IMR-90 (cell line): ENCODE measurements at regions not wholly inside any gene's neighbourhood (a gene's known extent, or its start where the extent isn't known, plus 50 kb on each side); places are given as distances from the start of the nearest gene placed in this dataset.

Experiments used
- ATAC-seq: fragments of 200-7000 bp; cut with Tn5 transposase; 2 replicates; pipeline ENCODE4 v1.9.1; 2020; ENCODE audit warnings: low read depth, mild to moderate bottlenecking, moderate library complexity
- BruUV-seq: library from RNA; stranded (reverse); fragments of 400-500 nt; replicated peaks from 2 replicates; lab custom pipeline; 2021; lab: Mats Ljungman, UMichigan
- CTCF ChIA-PET: fragments of 300-600 bp; formaldehyde crosslinking; extraction: SDS; loops from one replicate; lab custom pipeline; 2021; ENCODE audit warnings: antibody characterized with exemption; lab: Yijun Ruan, JAX
- POLR2A ChIA-PET: fragments of 300-600 bp; sonication (Branson Sonifier 250); formaldehyde crosslinking; loops from one replicate; lab custom pipeline; 2022; ENCODE audit warnings: antibody characterized with exemption; ENCODE audit not compliant: unreplicated experiment; lab: Charles Lee
- DNase-seq: peaks from one replicate; pipeline ENCODE4 v3.0.0; 2013
- H2AFZ ChIP-seq: replicated peaks from 2 replicates; pipeline ENCODE3; 2013; ENCODE audit warnings: low read length, mild to moderate bottlenecking; ENCODE audit not compliant: poor library complexity
- H2AK5ac ChIP-seq: 2 replicates; pipeline ENCODE4 v1.6.1; 2013; ENCODE audit warnings: low read depth, low read length, inconsistent platforms
- H2AK9ac ChIP-seq: replicated peaks from 2 replicates; pipeline ENCODE3; 2013; ENCODE audit warnings: mild to moderate bottlenecking, low read depth, low read length, moderate library complexity; ENCODE audit not compliant: poor library complexity
- H2BK120ac ChIP-seq: 2 replicates; pipeline ENCODE4 v1.6.1; 2013; ENCODE audit warnings: low read depth, low read length, inconsistent platforms
- H2BK15ac ChIP-seq: 3 replicates; pipeline ENCODE4 v1.6.1; 2013; ENCODE audit warnings: low read depth, low read length, inconsistent platforms
- H2BK20ac ChIP-seq: 2 replicates; pipeline ENCODE4 v1.6.1; 2013; ENCODE audit warnings: low read depth, mild to moderate bottlenecking, inconsistent platforms, low read length, moderate library complexity
- H2BK5ac ChIP-seq: 2 replicates; pipeline ENCODE4 v1.6.1; 2013; ENCODE audit warnings: mild to moderate bottlenecking, low read depth, low read length, inconsistent platforms; ENCODE audit not compliant: poor library complexity, severe bottlenecking
- H3K14ac ChIP-seq: replicated peaks from 2 replicates; pipeline ENCODE4 v1.6.1; 2013; ENCODE audit warnings: low read depth, low read length, inconsistent platforms
- H3K18ac ChIP-seq: 2 replicates; pipeline ENCODE4 v1.6.1; 2013; ENCODE audit warnings: low read depth, low read length, control low read depth
- H3K23ac ChIP-seq: 2 replicates; pipeline ENCODE4 v1.6.1; 2013; ENCODE audit warnings: low read depth, low read length, inconsistent platforms
- H3K27ac ChIP-seq: 2 replicates; pipeline ENCODE4 v1.5.1; 2013; ENCODE audit warnings: mild to moderate bottlenecking, control low read depth, low read length; ENCODE audit not compliant: insufficient read depth
- H3K27me3 ChIP-seq: 2 replicates; pipeline ENCODE4 v1.6.1; 2013; ENCODE audit warnings: low read length; ENCODE audit not compliant: control insufficient read depth, insufficient read depth
- H3K36me3 ChIP-seq: 2 replicates; pipeline ENCODE4 v1.6.1; 2013; ENCODE audit warnings: low read length, mixed read lengths; ENCODE audit not compliant: control insufficient read depth, insufficient read depth
- H3K4ac ChIP-seq: 2 replicates; pipeline ENCODE4 v1.6.1; 2013; ENCODE audit warnings: low read depth, low read length, inconsistent platforms
- H3K4me1 ChIP-seq: 2 replicates; pipeline ENCODE4 v1.6.1; 2013; ENCODE audit warnings: low read length, mixed read lengths; ENCODE audit not compliant: control insufficient read depth, insufficient read depth
- H3K4me2 ChIP-seq: 2 replicates; pipeline ENCODE4 v1.6.1; 2013; ENCODE audit warnings: low read depth, mild to moderate bottlenecking, control low read depth, low read length, moderate library complexity
- H3K4me3 ChIP-seq: 2 replicates; pipeline ENCODE4 v1.5.1; 2013; ENCODE audit warnings: low read depth, mild to moderate bottlenecking, control low read depth, low read length, moderate library complexity; ENCODE audit not compliant: insufficient read depth
- H3K56ac ChIP-seq: 2 replicates; pipeline ENCODE4 v1.6.1; 2013; ENCODE audit warnings: low read length, inconsistent platforms; ENCODE audit not compliant: insufficient read depth; ENCODE audit errors: extremely low read depth
- H3K79me1 ChIP-seq, 2 experiments: 2 replicates each; pipeline ENCODE4 v1.6.1; 2013; ENCODE audit warnings: low read length in 2 of 2, inconsistent platforms in 1 of 2, low read depth in 1 of 2
- H3K9ac ChIP-seq: 2 replicates; pipeline ENCODE4 v1.6.1; 2013; ENCODE audit warnings: low read depth, low read length, control low read depth
- H3K9me1 ChIP-seq: 2 replicates; pipeline ENCODE4 v1.6.1; 2013; ENCODE audit warnings: low read length, inconsistent platforms; ENCODE audit not compliant: insufficient read depth
- H3K9me3 ChIP-seq: 2 replicates; pipeline ENCODE4 v1.6.1; 2013; ENCODE audit warnings: low read length; ENCODE audit not compliant: control insufficient read depth, insufficient read depth
- H4K20me1 ChIP-seq: 2 replicates; pipeline ENCODE4 v1.6.1; 2013; ENCODE audit warnings: low read length, inconsistent platforms; ENCODE audit not compliant: insufficient read depth
- H4K5ac ChIP-seq: 2 replicates; pipeline ENCODE4 v1.6.1; 2013; ENCODE audit warnings: mild to moderate bottlenecking, low read depth, low read length, control low read depth
- H4K8ac ChIP-seq, 2 experiments: 2 replicates each; pipeline ENCODE4 v1.6.1; 2013; ENCODE audit warnings: low read depth in 2 of 2, low read length in 2 of 2, control low read depth in 1 of 2, inconsistent platforms in 1 of 2
- H4K91ac ChIP-seq: 2 replicates; pipeline ENCODE4 v1.6.1; 2013; ENCODE audit warnings: low read depth, low read length, inconsistent platforms; ENCODE audit not compliant: insufficient read depth
- BHLHE40 ChIP-seq: fragments of 150-350 bp; IDR thresholded peaks from 2 replicates; pipeline ENCODE4 v1.6.1; 2016; ENCODE audit warnings: mild to moderate bottlenecking, low read depth, low read length
- CEBPB ChIP-seq: IDR thresholded peaks from 2 replicates; pipeline ENCODE4 v1.6.1; 2012; ENCODE audit warnings: low read depth, low read length, improper control_type of control experiment
- CHD1 ChIP-seq: IDR thresholded peaks from 2 replicates; pipeline ENCODE4 v1.6.1; 2012; ENCODE audit warnings: low read depth, low read length, improper control_type of control experiment
- ELK1 ChIP-seq: fragments of 150-350 bp; IDR thresholded peaks from 2 replicates; pipeline ENCODE4 v1.6.1; 2016; ENCODE audit warnings: low read depth, mild to moderate bottlenecking, low read length, moderate library complexity, borderline replicate concordance
- FOS ChIP-seq: fragments of 150-350 bp; IDR thresholded peaks from 2 replicates; pipeline ENCODE4 v1.6.1; 2016; ENCODE audit warnings: low read depth, low read length
- MAFK ChIP-seq: IDR thresholded peaks from 2 replicates; pipeline ENCODE4 v1.6.1; 2012; ENCODE audit warnings: low read depth, low read length, improper control_type of control experiment
- MXI1 ChIP-seq: IDR thresholded peaks from 2 replicates; pipeline ENCODE4 v1.6.1; 2012; ENCODE audit warnings: low read depth, mild to moderate bottlenecking, low read length, moderate library complexity, borderline replicate concordance
- RAD21 ChIP-seq: IDR thresholded peaks from 2 replicates; pipeline ENCODE4 v1.6.1; 2012; ENCODE audit warnings: low read length, improper control_type of control experiment
- RCOR1 ChIP-seq: IDR thresholded peaks from 2 replicates; pipeline ENCODE4 v1.6.1; 2012; ENCODE audit warnings: mild to moderate bottlenecking, low read length, improper control_type of control experiment; ENCODE audit not compliant: insufficient replicate concordance
- SMC3 ChIP-seq: fragments of 150-350 bp; IDR thresholded peaks from 2 replicates; pipeline ENCODE4 v1.6.1; 2016; ENCODE audit warnings: low read depth, mild to moderate bottlenecking, antibody characterized with exemption, low read length, moderate library complexity
- USF2 ChIP-seq: fragments of 150-350 bp; IDR thresholded peaks from 2 replicates; pipeline ENCODE4 v1.6.1; 2017; ENCODE audit warnings: mild to moderate bottlenecking, antibody characterized with exemption, low read length, low read depth
- WGBS, 2 experiments: methylation state at CpG; one replicate each; pipeline versions ENCODE4 v1.1.5 to v1.1.7; 2013; ENCODE audit warnings: missing lambda C conversion rate in 2 of 2; ENCODE audit not compliant: insufficient read length in 1 of 2; ENCODE audit errors: extremely low coverage in 2 of 2; 5-methylcytosine and 5-hydroxymethylcytosine counted together
- dilution Hi-C: fragments of 300-500 bp; cut with HindIII; formaldehyde crosslinking; loops from one replicate; pipeline ENCODE4 v1.14.3; 2018; ENCODE audit warnings: low sequenced_read_pairs; ENCODE audit not compliant: unreplicated experiment
- in situ Hi-C: fragments of 300-500 bp; cut with MboI; formaldehyde crosslinking; loops from 3 replicates; pipeline ENCODE4 v1.14.3; 2019; ENCODE audit warnings: low sequenced_read_pairs, inconsistent platforms, mixed read lengths
- intact Hi-C: fragments of 100-400 bp; cut with micrococcal nuclease; formaldehyde crosslinking; loops from 2 replicates; pipeline ENCODE4 v1.10.0; 2022

- Histone ChIP-seq H3K27me3 (no peaks in the 10 kb centered on the region), H4K91ac (no peak overlapping the region), H2AK9ac (no peak overlapping the region), H2BK5ac (no peak overlapping the region), H3K9me1 (no peaks in the 10 kb centered on the region), H3K23ac (no peak overlapping the region), H2AFZ (no peak overlapping the region), H4K20me1 (no peaks in the 10 kb centered on the region), H3K56ac (no peak overlapping the region), H3K14ac (no peak overlapping the region), H2BK20ac (no peak overlapping the region), H3K36me3 (no peaks in the 10 kb centered on the region), H3K9me3 (peaks cover 9% of the 10 kb centered on the region; the same call in 1 of the 2 replicates), H3K79me1 (no peaks in the 10 kb centered on the region), H3K4me3 (no peak overlapping the region), H3K18ac (no peak overlapping the region), H4K8ac (no peak overlapping the region), H3K4me2 (no peak overlapping the region), H2BK120ac (no peak overlapping the region), H3K4me1 (no peaks in the 10 kb centered on the region), H3K4ac (no peak overlapping the region), H3K27ac (no peak overlapping the region), H2AK5ac (no peak overlapping the region), H2BK15ac (no peak overlapping the region), H3K9ac (no peak overlapping the region), H4K5ac (no peak overlapping the region)
- no peak for TF ChIP-seq CHD1
- no peak for TF ChIP-seq RAD21
- TF ChIP-seq BHLHE40, result no peak
- no peak for TF ChIP-seq ELK1
- no peak for TF ChIP-seq USF2
- no peak for TF ChIP-seq MAFK
- TF ChIP-seq MXI1, result no peak
- TF ChIP-seq RCOR1, result no peak
- TF ChIP-seq CEBPB, result no peak
- TF ChIP-seq FOS, result no peak
- no peak for TF ChIP-seq SMC3
- POLR2A ChIA-PET, result no interaction called here
- DNase-seq (no peak), ATAC-seq (no peak)
- in situ Hi-C loops (no loop called here), intact Hi-C loops (no loop called here), dilution Hi-C loops (no loop called here)
- no CpG with 5 or more reads among the region's 5 CpGs for WGBS, 2 experiments
- BruUV-seq, result no TSS peak
- CTCF ChIA-PET, result interaction anchor here (1.2 kb wide), 1 partner anchor 93 kb away, joined by 3 read pairs; no protein-coding TSS in a partner anchor
These were observed 132.9 kb downstream of the CBLN2 start for GRCh38 chr18:72411261-72411660.
